Right lobe of liver (tissue), 4 donors: ENCODE measurements at regions not wholly inside any gene's neighbourhood (a gene's known extent, or its start where the extent isn't known, plus 50 kb on each side); places are given as distances from the start of the nearest gene placed in this dataset.

ENCODE experiments used
- CTCF ChIP-seq, 4 donors: fragments of 200-600 bp in 3 of 4; fragments of 450-650 bp in 1 of 4; IDR thresholded peaks; one replicate each; pipeline versions ENCODE4 v1.5.1 to v1.8.0; 2016 to 2022; ENCODE audit warnings: antibody characterized with exemption in 4 of 4, mild to moderate bottlenecking in 2 of 4
- POLR2A ChIP-seq: fragments of 450-650 bp; IDR thresholded peaks from one replicate; pipeline ENCODE4 v1.6.1; 2017; ENCODE audit warnings: antibody characterized with exemption, mild to moderate bottlenecking
- donor health status: DM: no; HTN: no; CAD: no.
- donor health status: DM: no; HTN: no; CAD: no.
- donor health status: DM: no; HTN: yes; CAD: no.

DNA sequence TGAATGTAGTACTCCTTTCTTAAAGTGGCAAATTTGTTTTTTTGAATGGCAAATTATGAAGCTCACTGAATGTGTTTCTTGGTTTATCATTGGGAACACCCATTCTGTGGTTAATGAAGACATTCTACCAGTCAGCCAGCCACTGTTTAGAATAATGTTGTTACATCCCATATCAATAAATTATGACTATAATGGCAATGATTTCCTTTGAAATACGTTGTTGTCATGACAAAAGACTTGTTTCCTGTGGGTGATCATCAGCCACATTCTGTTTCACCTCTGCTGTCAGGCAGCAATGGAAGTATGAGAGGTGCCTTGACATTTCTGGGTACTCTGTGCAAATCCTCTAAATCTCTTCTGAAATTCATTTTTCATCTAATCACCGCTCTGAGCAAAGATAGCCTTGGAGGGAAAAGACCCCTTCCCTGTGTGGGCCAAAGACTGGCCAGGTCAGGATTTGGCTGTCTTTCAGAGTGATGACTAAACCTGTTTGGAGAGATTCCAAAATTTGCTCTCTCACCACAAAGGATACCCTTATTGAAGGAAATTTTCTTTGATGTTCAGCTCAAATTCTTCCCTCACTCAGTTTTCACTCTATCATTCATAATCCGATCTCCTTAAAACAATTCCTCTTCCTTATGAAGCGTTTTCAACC is 869.2 kb downstream of the BCL11A start:
- TF ChIP-seq CTCF (IDR thresholded peaks at IDR 0.05) (no peak), POLR2A (no peak)
